ENCODE measurements at regions not wholly inside any gene's neighbourhood (a gene's known extent, or its start where the extent isn't known, plus 50 kb on each side); places are given as distances from the start of the nearest gene placed in this dataset.
"Not testable (repeated sequence)": the region's sequence is repeated elsewhere in the genome, so short reads cannot be mapped to it uniquely, and the experiment has no call there.

DNA sequence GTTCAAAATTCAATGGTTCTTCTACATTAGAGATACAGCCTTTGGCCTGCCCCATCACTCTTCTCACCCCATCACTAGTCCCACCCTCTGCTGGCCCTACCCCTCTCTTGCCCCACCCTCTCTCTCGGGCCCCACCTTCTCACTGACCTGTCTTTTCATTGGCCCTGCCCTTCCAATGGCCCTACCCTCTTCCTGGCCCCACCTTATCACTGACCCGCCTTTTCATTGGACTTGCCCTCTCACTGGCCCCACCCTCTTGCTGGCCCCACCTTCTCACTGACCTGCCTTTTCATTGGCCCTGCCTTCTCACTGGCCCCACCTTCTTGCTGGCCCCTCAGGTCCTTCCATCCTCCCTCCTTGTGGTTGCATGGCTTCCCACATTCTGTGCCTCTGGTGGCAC lies 107.2 kb upstream of the PLEKHG1 start:
- Histone ChIP-seq H3K27me3 (no peaks in the 10 kb centered on the region), H3K4me1 (no peaks in the 10 kb centered on the region), H3K36me3 (no peaks in the 10 kb centered on the region), H3K4me3 (no peak overlapping the region), H3K9me3 (no peaks in the 10 kb centered on the region), H3K27ac (no peak overlapping the region)
- intact Hi-C loops (cut with DNase I), result no loop called here
- TF ChIP-seq, protein P1, sequence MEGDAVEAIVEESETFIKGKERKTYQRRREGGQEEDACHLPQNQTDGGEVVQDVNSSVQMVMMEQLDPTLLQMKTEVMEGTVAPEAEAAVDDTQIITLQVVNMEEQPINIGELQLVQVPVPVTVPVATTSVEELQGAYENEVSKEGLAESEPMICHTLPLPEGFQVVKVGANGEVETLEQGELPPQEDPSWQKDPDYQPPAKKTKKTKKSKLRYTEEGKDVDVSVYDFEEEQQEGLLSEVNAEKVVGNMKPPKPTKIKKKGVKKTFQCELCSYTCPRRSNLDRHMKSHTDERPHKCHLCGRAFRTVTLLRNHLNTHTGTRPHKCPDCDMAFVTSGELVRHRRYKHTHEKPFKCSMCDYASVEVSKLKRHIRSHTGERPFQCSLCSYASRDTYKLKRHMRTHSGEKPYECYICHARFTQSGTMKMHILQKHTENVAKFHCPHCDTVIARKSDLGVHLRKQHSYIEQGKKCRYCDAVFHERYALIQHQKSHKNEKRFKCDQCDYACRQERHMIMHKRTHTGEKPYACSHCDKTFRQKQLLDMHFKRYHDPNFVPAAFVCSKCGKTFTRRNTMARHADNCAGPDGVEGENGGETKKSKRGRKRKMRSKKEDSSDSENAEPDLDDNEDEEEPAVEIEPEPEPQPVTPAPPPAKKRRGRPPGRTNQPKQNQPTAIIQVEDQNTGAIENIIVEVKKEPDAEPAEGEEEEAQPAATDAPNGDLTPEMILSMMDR (IDR thresholded peaks at IDR 0.05), result no peak
- DNase-seq (ENCODE audit: low spot score in 2 of 2), result no peak

DNA sequence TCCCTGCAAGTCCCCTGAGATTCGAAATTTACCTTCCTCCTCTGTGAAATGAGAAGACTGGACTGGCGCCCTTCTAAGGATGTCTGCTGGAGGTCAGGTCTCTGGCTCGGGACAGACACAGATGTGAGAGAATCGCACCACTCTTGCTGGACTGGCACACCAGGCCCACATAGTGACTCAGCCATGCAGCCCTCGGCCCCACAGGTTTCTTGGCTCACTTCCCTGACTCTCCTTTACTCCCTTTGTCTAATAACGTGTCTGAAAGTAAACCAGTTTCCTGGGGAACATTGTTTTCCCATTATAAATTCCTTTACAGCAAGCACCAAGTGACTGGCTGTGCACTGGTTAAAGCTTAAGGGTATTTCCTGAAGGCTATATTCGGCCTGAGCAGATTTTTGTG lies 106.7 kb upstream of the PLEKHG1 start:
- Histone ChIP-seq H3K27me3 (no peaks in the 10 kb centered on the region), H3K4me3 (no peak overlapping the region), H3K27ac (no peak overlapping the region), H3K4me1 (no peaks in the 10 kb centered on the region), H3K9me3 (no peaks in the 10 kb centered on the region), H3K36me3 (no peaks in the 10 kb centered on the region)
- intact Hi-C loops (cut with DNase I), result no loop called here
- DNase-seq (ENCODE audit: low spot score in 2 of 2), result no peak
- TF ChIP-seq, protein P1 (IDR thresholded peaks at IDR 0.05), result no peak

DNA sequence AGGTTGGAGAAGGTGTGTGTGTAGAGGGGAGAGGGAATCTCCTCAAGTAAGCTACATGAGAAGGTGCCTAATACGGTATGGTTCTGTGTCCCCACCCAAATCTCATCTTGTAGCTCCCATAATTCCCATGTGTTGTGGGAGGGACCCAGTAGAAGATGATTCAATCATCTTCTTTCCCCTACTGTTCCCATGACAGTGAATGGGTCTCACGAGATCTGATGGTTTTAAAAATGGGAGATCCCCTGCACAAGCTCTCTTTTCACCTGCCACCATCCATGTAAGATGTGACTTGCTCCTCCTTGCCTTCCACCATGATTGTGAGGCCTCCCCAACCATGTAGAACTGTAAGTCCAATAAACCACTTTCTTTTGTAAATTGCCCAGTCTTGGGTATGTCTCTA lies 106.1 kb upstream of the PLEKHG1 start:
- H3K4me1 ChIP-seq; H3K27ac ChIP-seq; H3K27me3 ChIP-seq; H3K9me3 ChIP-seq; H3K4me3 ChIP-seq; DNase-seq (ENCODE audit: low spot score in 2 of 2); intact Hi-C loops (cut with DNase I); H3K36me3 ChIP-seq: not testable (repeated sequence)

- H3K36me3 ChIP-seq, result no peaks in the 10 kb centered on the region
- TF ChIP-seq, protein P1 (IDR thresholded peaks at IDR 0.05), result no peak
- no peaks in the 10 kb centered on the region for H3K9me3 ChIP-seq
- DNase-seq (ENCODE audit: low spot score in 2 of 2), result no peak
- no peak overlapping the region for H3K4me3 ChIP-seq
- H3K27ac ChIP-seq, result no peak overlapping the region
- no peaks in the 10 kb centered on the region for H3K27me3 ChIP-seq
- H3K4me1 ChIP-seq, result no peaks in the 10 kb centered on the region
- intact Hi-C loops (cut with DNase I), result no loop called here
These were observed 105.4 kb upstream of the PLEKHG1 start for GRCh38 chr6:150494241-150494640.

- no peak overlapping the region for H3K4me3 ChIP-seq
- no peaks in the 10 kb centered on the region for H3K36me3 ChIP-seq
- H3K4me1 ChIP-seq, result no peaks in the 10 kb centered on the region
- no peak for DNase-seq (ENCODE audit: low spot score in 2 of 2)
- intact Hi-C loops (cut with DNase I), result no loop called here
- H3K27me3 ChIP-seq, result no peaks in the 10 kb centered on the region
- no peaks in the 10 kb centered on the region for H3K9me3 ChIP-seq
- TF ChIP-seq, protein P1 (IDR thresholded peaks at IDR 0.05), result no peak
- H3K27ac ChIP-seq, result no peak overlapping the region
These were observed 104.6 kb upstream of the PLEKHG1 start for GRCh38 chr6:150495126-150495525.

- TF ChIP-seq, protein P1 (IDR thresholded peaks at IDR 0.05), result no peak
- no peak for DNase-seq (ENCODE audit: low spot score in 2 of 2)
These were observed 103.1 kb upstream of the PLEKHG1 start for GRCh38 chr6:150496629-150497028.

More at GRCh38 chr6:150496629-150497028, 103.1 kb upstream of the PLEKHG1 start:
- H3K27ac ChIP-seq, result no peak overlapping the region
- no peaks in the 10 kb centered on the region for H3K36me3 ChIP-seq
- H3K4me1 ChIP-seq, result no peaks in the 10 kb centered on the region
- H3K9me3 ChIP-seq, result no peaks in the 10 kb centered on the region
- no peak overlapping the region for H3K4me3 ChIP-seq
- intact Hi-C loops (cut with DNase I), result no loop called here
- H3K27me3 ChIP-seq, result no peaks in the 10 kb centered on the region
